ENCODE measurements at regions not wholly inside any gene's neighbourhood (a gene's known extent, or its start where the extent isn't known, plus 50 kb on each side); places are given as distances from the start of the nearest gene placed in this dataset.
"Not testable (repeated sequence)": the region's sequence is repeated elsewhere in the genome, so short reads cannot be mapped to it uniquely, and the experiment has no call there.

DNA sequence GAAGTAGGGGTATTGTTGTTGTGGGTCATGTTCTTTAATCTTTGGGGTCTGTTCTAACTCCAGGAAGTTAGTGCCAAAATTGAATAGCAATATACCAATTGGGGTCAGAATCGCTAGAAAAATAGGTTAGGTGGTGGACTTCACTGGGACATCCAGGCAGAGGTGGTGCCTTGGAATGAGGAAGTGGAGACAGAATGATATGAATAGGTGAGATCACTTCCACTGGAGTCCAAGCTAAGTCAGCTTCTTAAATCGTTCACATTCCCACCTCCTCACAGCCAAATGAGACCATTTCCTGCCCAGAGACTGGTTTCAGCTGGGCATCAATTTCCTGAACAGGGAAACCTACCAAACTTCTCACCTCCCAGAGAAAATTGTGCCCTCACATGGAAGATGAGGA, 137.8 kb upstream of the RAB4A start:
- no peak overlapping the region for H3K27ac ChIP-seq
- no peaks in the 10 kb centered on the region for H3K27me3 ChIP-seq (ENCODE audit: low read depth)
- no peak overlapping the region for H3K4me3 ChIP-seq
- no peaks in the 10 kb centered on the region for H3K9me3 ChIP-seq
- ATAC-seq (no peak), DNase-seq (no peak)
- TF ChIP-seq, protein P1, sequence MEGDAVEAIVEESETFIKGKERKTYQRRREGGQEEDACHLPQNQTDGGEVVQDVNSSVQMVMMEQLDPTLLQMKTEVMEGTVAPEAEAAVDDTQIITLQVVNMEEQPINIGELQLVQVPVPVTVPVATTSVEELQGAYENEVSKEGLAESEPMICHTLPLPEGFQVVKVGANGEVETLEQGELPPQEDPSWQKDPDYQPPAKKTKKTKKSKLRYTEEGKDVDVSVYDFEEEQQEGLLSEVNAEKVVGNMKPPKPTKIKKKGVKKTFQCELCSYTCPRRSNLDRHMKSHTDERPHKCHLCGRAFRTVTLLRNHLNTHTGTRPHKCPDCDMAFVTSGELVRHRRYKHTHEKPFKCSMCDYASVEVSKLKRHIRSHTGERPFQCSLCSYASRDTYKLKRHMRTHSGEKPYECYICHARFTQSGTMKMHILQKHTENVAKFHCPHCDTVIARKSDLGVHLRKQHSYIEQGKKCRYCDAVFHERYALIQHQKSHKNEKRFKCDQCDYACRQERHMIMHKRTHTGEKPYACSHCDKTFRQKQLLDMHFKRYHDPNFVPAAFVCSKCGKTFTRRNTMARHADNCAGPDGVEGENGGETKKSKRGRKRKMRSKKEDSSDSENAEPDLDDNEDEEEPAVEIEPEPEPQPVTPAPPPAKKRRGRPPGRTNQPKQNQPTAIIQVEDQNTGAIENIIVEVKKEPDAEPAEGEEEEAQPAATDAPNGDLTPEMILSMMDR (IDR thresholded peaks at IDR 0.05): no peak
- peaks cover 20% of the 10 kb centered on the region for H3K4me1 ChIP-seq
- intact Hi-C loops (cut with DNase I): no loop called here
- no peaks in the 10 kb centered on the region for H3K36me3 ChIP-seq

DNA sequence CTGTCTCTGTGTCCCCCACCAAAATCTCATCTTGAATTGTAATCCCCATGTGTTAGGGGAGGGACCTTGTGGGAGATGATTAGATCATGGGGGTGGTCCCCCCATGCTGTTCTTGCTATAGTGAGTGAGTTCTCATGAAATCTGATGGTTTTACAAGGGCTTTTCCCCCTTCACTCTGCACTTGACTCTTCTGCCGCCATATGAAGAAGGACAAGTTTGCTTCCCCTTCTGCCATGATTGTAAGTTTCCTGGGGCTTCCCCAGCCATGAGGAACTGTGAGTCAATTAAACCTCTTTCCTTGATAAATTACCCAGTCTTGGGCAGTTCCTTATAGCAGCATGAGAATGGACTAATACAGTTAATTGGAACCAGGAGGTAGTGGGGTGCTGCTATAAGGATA, 137.1 kb upstream of the RAB4A start:
- ATAC-seq: no peak

DNA sequence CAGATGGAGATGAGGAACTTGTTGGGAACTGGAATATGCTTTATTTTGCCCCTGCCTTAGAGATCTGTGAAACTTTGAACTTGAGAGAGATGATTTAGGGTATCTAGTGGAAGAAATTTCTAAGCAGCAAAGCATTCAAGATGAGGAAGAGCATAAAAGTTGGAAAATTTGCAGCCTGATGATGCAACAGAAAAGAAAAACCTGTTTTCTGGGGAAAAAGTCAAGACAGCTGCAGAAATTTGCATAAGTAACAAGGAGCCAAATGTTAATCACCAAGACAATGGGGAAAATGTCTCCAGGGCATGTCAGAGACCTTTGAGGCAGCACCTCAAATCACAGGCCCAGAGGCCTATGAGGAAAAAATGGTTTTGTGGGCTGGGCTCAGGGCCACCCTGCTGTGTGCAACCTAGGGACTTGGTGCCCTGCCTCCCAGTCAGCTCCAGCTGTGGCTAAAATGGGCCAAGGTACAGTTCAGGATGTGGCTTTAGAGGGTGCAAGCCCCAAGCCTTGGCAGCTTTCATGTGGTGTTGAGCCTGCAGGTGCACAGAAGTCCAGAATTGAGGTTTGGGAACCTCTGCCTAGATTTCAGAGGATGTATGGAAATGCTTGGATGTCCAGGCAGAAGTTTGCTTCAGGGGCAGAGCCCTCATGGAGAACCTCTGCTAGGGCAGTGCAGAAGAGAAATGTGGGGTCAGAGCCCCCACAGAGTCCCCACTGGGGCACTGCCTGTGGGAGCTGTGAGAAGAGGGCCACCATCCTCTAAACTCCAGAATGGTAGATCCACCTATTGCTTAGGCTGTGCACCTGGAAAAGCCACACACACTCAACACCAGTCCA, 136.3 kb upstream of the RAB4A start:
- DNase-seq; intact Hi-C loops (cut with DNase I); ATAC-seq: not testable (repeated sequence)

More for the DNA sequence above, 137.1 kb upstream of the RAB4A start:
- Histone ChIP-seq H3K36me3 (no peaks in the 10 kb centered on the region), H3K4me3 (no peak overlapping the region), H3K9me3 (no peaks in the 10 kb centered on the region), H3K27ac (no peak overlapping the region), H3K27me3 (ENCODE audit: low read depth) (no peaks in the 10 kb centered on the region), H3K4me1 (peaks cover 20% of the 10 kb centered on the region)
- TF ChIP-seq, protein P1 (IDR thresholded peaks at IDR 0.05): no peak
- no peak for DNase-seq
- intact Hi-C loops (cut with DNase I): no loop called here

DNA sequence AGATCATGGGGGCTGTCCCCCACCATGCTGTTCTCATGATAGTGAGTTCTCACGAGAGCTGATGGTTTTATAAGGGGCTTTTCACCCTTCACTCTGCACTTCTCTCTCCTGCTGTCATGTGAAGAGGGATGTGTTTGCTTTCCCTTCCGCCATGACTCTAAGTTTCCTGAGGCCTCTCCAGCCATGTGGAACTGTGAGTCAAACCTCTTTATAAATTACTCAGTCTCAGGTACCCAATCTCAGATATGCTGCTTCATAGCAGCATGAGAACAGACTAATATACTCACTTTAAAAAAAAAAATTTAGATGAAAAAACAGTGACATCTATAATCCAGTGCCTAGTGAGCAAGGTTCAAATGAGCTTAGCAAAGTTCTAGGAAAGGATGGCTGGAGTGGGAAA, 135.1 kb upstream of the RAB4A start:
- TF ChIP-seq, protein P1 (IDR thresholded peaks at IDR 0.05): no peak
- Histone ChIP-seq H3K9me3 (no peaks in the 10 kb centered on the region), H3K27ac (no peak overlapping the region), H3K4me3 (no peak overlapping the region), H3K4me1 (peaks cover 2% of the 10 kb centered on the region), H3K27me3 (ENCODE audit: low read depth) (no peaks in the 10 kb centered on the region), H3K36me3 (no peaks in the 10 kb centered on the region)
- intact Hi-C loops (cut with DNase I): no loop called here
- ATAC-seq (no peak), DNase-seq (no peak)

More for the DNA sequence above, 136.3 kb upstream of the RAB4A start:
- H3K9me3 ChIP-seq; H3K36me3 ChIP-seq; H3K4me3 ChIP-seq; H3K27me3 ChIP-seq (ENCODE audit: low read depth); H3K27ac ChIP-seq: not testable (repeated sequence)
- peaks cover 14% of the 10 kb centered on the region for H3K4me1 ChIP-seq

DNA sequence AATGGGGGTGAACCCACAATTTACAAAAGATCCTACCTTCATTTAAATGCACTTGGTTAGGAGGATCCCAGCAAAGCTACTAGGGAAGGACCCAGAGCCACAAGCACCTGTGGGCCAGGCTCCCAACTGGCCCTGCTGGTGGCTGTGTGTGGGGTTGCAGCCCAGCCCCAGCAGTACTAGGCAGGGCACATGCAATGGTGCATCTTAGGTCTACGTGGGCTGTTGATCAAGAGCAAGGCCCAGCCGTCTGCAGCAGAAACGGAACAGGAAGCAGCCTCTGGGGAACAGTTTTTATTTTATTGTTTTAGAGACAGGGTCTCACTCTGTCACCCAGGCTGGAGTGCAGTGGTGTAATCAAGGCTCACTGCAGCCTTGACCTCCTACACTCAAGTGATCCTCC, 134.1 kb upstream of the RAB4A start:
- Histone ChIP-seq H3K36me3 (no peaks in the 10 kb centered on the region), H3K4me1 (no peaks in the 10 kb centered on the region), H3K9me3 (no peaks in the 10 kb centered on the region), H3K27ac (no peak overlapping the region), H3K27me3 (ENCODE audit: low read depth) (no peaks in the 10 kb centered on the region), H3K4me3 (no peak overlapping the region)
- intact Hi-C loops (cut with DNase I): no loop called here
- DNase-seq: no peak
- TF ChIP-seq, protein P1 (IDR thresholded peaks at IDR 0.05): no peak
- ATAC-seq: peak; percentile 51 to 60

DNA sequence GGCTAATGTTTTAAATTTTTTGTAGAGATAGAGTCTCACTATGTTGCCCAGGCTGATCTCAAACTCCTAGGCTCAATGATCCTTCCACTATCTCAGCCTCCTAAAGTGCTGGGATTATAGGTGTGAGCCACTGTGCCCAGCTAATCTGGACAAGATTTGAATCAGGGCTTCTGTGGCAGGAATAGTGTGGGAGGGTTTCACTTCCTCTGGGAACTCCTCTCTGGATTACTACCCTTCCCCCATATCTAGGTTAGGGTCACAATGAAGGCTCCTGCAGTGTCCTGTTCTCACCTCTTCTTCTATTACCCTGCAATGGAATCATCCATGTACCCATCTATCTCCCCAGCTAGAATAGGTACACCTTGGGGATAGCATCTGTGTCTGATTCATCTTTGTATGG, 133.6 kb upstream of the RAB4A start:
- Histone ChIP-seq H3K9me3 (no peaks in the 10 kb centered on the region), H3K27me3 (ENCODE audit: low read depth) (no peaks in the 10 kb centered on the region), H3K4me3 (no peak overlapping the region), H3K36me3 (no peaks in the 10 kb centered on the region), H3K4me1 (no peaks in the 10 kb centered on the region), H3K27ac (no peak overlapping the region)
- TF ChIP-seq, protein P1 (IDR thresholded peaks at IDR 0.05): no peak
- intact Hi-C loops (cut with DNase I): no loop called here
- DNase-seq (no peak), ATAC-seq (peak; percentile 50 to 59)

Data from lower lobe of right lung (tissue), 2 donors.